Fibroblast of the conjunctiva (primary cell): ENCODE measurements at regions not wholly inside any gene's neighbourhood (a gene's known extent, or its start where the extent isn't known, plus 50 kb on each side); places are given as distances from the start of the nearest gene placed in this dataset.
"Not testable (repeated sequence)": the region's sequence is repeated elsewhere in the genome, so short reads cannot be mapped to it uniquely, and the experiment has no call there.

Source experiments
- DNase-seq: peaks from one replicate; pipeline ENCODE4 v3.0.0-alpha.2; 2010; ENCODE audit warnings: low read depth

DNA sequence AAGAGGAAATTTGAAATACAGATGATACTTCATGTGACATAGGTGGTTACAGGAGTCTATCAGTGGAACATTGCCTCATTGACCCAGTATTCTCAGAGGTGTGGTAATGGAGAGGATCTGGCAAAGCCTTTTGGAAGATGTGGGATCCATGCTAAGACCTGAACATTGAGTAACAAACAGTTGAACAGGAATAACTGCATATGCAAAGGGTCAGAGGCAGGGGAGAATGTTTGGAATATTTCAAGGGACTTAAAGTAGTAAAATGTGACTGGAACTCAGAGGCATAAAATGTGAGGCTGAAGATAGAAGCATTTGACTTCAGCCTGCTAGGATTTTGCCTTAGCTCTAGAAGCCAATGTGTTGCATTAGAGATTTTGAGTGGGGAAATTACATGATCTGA lies 300.2 kb upstream of the ETAA1 start:
- no peak for DNase-seq

DNA sequence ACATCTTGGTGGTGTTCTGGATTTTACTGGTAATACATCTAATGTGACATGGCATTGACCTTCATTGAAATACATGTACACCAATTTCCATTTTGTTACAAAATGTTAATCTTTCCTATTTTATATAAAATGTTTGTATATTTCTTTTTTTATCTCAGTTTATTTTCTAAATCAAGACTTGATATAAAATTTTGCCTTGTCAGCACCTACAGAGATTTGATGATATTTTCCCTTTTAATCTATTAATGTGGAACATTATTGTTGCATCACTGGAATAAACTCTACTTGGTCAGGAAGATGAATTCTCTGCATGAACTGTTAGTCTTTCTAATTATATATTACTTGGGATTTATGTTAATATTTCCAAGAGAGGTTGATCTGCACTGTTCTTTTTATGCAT lies 294.0 kb upstream of the ETAA1 start:
- no peak for DNase-seq

DNA sequence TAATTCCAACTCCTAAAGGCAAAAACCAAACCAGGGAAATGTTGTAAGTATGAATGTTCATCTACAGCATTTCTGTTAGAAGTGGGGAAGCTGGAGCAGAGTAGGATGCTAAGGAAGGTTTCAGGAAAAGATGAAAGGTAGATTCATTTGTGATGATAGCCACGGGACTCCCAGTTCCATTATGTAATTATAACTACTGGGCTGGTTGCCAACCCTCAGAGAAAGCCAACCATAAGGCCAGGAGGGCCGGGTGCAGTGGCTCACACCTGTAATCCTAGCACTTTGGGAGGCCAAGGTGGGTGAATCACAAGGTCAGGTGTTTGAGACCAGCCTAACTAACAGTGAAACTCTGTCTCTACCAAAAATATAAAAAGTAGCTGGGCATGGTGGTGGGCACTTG lies 288.9 kb upstream of the ETAA1 start:
- DNase-seq, result no peak

DNA sequence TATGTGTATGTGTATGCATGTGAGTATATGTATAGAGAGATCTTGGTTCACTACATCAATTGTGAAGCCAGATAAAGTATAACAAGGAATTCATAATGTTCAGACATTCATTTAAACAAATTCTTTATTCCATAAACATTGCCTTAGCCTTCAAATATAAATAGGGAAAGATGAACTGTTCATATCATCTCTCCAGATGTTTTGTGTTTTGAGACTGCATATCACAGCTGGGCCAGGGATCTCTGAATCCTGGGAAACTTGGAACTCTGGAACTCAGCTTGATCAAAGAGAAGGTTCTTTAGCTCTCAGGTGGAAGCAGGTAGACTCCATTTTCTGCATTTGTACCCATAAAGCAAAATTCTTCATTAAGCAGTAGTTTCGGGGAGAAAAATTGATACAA lies 272.6 kb upstream of the ETAA1 start:
- no peak for DNase-seq

DNA sequence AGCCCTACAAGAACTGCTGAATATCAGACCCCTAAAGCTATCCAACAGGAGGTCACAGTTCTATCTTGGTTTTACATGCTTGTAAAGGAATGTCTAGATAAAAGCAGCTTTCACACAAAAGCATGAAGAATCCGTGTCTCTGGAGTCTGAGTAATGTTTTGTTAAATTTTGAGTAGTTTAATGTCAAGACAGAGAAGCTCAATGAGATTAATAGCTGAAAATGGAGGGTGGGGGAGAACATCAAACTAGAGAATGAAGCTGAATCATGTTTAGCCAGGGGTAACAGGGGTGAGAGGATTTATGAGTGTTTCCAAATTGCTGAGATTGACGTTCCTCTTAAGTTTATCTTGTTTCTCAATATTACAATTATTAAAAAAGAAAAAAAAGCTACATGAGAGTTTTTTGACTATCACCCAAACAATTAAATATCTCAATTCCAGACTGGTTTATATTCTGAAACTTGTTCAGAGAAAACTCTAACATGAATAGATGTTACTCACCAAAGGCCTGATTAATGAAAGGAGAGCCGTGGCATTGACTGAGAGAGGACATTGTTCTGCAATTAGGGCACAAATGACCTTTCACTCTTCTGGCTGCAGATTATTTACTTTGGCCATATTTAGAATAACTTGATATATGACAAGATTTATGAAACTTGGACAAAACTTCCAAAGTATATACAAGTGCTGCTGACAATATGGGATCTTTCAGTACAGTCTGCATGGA lies 266.4 kb upstream of the ETAA1 start:
- DNase-seq, result no peak

DNA sequence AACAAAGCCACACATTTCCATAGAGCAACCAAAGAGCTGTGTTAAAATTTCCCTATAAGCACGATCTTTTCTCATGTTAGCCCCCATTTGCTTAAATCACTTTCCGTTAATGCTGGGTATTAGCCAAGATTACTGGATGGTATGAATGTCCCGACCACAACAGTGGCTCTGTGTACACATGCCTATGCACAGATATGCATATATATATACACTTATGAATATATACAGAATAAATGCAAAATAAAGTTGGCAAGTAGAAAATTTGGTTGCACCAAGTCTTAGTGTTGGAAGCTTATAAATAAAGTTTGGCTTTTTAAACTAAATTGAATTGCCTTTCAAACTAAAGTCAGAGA lies 265.9 kb upstream of the ETAA1 start:
- no peak for DNase-seq

DNA sequence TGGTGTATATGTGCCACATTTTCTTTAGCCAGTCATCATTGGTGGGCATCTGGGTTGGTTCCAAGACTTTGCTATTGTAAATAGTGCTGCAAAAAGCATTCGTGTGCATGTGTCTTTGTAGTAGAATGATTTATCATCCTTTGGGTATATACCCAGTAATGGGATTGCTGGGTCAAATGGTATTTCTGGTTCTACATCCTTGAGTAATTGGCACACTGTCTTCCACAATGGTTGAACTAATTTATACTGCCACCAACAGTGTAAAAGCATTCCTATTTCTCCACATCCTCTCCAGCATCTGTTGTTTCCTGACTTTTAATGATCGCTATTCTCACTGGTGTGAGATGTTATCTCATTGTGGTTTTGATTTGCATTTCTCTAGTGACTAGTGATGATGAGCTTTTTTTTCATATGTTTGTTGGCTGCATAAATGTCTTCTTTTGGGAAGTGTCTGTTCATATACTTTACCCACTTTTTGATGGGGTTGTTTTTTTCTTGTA lies 264.6 kb upstream of the ETAA1 start:
- DNase-seq, result not testable (repeated sequence)

DNA sequence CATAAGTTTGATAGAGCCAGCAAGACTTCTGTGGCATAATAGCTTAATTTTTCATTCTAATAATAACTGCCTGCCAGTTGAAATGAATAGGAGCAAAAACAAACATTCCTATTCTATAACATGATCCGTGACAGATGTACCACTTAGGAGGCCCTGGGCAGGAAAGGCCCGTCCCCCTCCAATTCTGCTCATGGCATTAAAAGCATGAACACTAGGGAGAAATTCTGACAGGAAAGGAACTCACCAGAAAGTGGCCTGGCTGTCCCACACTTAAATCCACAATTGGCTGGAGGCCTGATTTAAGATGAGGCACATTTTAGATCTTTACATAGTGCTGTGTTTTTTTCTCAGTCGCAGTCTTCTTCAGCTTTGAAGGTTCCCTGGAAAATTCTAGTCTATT lies 261.9 kb upstream of the ETAA1 start:
- DNase-seq, result no peak

DNA sequence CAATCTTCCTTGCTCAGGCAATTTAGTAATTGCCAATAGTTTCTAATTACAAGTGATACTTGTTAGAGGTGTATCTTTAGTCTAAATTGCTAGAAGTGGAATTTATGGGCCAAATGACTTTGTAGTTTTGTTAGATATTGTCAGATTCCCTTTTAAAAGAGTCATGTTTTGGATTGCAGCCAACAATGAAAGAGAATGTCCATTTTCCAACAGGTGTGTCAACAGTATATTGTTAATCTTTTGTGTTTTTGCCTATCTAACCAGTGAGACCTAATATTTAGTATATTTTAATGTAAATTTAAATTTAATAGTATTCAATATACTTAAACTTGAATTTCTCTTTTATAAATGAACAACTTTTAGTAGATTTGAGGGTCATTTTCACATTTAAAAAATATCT lies 259.4 kb upstream of the ETAA1 start:
- DNase-seq, result no peak

DNA sequence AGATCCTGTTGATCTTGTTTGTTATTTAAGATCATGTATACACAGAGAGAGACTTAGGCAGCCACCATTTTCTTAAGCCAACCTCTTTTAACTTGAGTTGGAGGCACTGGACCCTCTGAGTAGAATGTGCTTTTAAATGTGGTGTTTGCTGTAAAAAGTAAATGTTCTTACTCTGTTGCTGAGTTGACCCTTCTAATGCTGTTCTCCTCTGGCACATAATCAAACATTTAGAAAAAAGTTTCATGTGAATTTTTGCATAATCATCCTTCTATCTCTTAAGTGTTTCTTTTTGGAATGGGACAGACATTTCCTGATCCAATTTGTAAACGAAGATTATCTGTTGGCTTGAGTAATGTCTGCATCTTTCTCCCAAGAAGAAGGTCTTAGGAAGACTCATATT lies 255.1 kb upstream of the ETAA1 start:
- no peak for DNase-seq

DNA sequence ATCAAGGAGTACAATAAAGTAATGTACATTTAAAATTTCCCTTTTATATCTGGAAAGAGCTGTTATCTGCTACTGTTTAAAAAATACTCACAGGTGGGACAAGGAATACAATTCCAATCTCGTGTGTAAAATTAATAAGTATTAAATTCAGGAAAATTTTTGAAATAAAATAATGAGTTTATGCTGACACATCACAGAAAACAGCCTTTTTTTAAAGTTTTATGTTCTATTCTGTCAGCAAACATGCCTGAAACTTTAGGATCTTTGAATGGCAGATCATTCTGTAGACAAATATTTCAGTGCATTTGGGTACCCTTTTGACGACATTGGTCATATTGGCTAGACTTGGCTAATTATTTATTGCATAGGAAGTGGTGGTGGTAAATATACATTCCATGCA lies 254.4 kb upstream of the ETAA1 start:
- no peak for DNase-seq

DNA sequence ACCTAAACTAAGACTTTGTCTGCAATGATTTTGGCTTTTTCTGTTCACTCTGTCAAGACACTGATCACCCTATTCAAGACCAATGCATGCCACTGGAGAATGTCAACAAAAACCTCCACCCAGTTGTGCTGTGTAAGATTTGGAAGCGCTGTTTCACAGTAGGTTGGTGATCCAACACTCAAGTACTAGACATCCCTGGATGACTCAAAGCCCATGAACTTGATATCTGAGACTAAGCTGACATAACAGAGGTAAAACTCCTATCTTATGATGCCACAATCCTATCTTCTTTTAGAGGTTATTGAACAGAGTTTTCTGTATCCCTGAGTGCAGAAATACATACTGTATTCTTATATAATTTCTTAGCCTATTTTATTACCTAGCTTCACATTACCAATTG lies 251.3 kb upstream of the ETAA1 start:
- DNase-seq, result no peak

DNA sequence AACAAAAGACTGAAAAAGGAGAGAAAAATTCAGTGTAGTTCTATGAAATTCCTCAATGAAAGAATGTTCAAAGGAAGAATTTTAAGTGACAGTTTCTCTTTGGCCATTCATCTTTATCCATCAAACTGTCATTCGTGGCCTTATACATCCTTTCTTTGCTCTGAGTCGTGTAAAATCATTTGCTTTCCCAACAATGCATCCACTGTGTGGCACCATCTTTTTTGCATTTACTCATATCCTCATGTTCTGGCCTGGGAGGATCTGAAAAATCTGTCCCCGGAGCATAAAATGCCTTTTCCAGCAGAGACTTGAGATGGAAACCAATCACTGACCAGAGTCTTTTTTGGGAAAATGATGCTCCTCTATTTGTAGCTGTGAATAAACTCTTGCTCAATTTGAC lies 240.3 kb upstream of the ETAA1 start:
- no peak for DNase-seq

DNA sequence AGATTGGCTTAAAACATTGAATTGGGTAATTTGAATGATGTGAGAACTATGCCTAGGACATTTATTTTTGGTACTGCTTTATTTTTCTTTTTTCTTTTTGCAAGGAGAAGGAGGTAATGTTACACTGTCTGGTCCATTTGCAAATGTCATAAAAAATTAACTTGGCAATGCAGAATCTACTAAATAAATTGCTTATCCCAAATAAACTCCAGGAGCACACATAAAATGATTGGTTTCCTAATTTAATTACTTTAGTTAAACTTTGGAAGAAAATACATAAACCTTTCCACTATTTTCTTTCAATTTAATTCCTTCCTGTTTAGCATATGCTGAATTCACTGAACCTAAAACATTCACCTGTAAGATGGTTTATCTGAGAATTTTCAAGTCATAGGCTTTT lies 238.4 kb upstream of the ETAA1 start:
- DNase-seq, result no peak

DNA sequence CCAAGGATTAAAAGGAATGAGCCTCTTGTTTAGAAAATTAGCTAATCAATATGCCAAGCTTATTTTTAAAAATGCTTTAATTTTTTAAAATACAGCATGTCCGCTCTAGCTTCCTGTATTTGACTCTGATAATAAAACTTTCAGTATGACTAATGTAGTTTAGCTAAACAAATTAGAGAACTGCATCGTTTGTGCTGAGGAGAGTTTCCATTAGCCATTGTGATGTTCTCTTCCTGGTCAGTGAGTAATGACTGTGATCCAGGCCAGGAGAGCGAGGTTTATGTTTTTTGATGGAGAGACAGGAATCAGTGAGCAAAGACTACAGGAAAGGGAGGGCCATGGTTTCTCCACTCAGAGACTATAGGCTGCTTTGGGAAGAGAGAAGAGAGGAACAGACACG lies 237.2 kb upstream of the ETAA1 start:
- no peak for DNase-seq

DNA sequence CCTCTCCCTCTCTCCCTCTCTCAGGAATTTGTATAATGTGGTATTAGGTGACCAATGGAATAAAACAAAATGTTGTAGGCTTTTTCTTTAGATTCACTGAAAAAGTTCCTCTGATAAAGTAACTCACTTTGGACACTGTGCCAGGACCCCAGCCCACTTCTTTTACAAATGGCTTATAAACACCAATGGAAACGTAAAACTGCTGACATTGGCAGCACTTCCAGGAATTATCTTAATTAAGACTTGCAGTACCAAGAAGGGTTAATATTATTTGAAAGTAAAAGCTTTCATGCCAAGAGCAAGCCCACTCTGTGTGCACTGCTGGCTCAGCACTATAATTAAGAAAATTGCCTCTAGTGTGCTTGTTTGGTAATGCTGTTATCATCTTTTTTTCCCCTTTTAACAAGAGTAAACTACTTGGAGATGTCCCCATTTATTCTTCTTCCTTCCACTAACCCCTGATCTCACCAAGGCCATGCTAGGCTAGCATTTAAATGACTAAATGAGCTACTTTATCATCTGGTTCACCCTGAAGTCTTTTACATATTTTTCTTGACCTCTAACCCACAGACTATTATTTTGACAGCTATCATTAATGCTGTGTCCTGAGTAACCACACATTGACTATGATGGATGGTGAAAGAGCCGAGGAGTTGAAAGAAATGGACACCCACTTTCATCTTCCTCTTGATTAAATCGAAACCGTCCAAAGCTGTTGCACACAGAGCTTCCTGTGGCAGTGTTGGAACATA lies 232.2 kb upstream of the ETAA1 start:
- no peak for DNase-seq

DNA sequence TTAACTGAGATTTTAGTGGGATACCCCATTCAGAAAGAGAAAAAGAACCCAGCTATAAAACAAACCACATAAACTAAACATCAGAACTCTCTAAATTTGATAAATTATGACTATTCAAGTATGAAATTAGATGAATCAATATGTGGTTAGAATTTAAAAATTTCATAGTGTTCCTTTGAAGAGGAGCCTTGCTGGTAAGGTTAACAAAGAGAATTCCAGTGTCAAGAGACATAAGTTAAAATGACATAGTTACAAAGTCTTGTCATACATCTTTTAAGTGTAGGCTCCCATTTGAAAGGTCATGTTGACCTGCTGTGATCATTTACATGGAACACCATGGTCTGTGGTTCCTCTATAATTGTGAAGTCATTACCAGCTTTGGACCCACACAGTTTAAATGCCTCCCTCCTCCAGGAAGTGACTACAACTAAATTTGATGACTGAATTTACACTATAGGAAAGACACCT lies 231.6 kb upstream of the ETAA1 start:
- DNase-seq, result no peak

DNA sequence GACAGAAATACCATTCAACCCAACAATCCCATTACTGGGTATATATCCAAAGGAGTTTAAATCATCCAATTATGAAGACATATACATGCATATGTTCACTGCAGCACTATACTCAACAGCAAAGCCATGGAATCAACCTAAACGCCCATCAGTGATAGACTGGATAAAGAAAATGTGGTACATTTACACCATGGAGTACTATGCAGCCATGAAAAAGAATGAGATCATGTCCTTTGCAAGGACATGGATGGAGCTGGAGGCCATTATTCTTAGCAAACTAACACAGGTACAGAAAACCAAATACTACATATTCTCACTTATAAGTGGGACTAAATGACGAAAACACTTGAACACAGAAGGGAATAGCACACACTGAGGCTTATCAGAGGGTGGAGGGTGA lies 230.6 kb upstream of the ETAA1 start:
- not testable (repeated sequence) for DNase-seq

DNA sequence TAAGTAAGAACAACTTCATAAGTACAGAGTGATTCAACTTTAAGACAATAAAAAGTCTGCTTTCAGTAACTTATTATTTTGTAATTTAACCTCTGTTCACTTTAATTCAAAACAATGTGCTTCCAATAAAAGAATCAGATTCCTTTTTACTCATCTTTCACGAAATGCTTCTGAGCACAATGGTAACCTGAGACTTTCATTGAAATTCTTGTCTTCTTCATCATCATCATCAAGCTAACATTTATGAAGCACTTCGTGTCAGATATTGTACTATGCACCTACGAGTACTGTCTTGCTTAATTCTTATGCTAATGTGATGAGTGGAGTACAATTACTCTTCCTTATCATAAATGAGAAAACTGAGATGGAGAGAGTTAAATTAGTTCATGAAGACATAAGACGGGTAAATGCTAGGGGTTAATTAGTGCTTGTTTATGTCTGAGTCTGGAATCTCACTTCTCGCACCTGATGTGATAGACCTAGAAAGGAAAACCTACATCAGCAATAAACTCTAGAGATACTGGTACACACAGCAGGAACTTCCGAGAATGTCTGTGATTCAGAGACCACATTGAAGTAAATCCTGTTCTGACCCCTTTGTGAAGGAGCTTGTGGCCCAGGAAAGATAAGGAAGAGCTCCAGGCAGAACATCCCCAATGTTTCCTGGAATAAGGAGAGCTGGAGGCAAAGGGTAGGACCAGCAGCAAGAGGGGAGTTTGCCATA lies 227.6 kb upstream of the ETAA1 start:
- peak; percentile 12 for DNase-seq

DNA sequence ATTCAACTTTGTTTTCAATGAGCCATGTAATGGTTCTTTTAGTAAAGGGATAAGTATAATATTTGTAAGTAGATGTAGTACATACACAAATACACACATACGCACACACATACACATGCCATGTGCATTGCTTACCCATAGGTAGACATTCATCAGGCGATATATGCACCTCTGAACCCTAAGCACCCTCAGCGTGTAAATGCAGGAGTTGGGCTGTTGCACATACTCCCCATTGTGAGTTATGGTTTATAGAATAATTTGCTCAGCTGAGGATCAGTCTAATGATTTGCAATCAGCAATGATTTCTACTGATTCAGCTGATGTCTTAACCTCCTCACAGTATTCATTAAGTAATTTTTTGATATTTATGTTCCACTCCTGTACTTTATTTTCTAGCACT lies 217.6 kb upstream of the ETAA1 start:
- no peak for DNase-seq

DNA sequence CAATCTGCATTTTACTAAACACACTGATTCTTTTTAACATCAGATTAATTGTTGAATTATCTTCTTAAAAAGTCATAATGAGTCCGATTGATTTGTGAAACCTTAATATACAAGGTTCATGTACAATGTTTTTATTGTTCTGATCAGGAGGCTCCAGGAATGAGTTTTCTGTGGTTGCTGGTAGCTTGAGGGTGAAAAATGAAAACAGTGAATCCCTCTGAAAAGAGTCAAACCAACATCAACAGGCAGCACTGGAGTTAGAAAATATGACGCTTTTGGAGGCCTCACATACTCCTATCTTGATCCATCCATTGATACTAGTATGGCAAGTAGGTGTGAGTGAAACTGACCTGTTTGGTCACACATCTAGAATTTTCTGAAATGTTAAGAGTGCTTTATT lies 216.3 kb upstream of the ETAA1 start:
- DNase-seq, result no peak

DNA sequence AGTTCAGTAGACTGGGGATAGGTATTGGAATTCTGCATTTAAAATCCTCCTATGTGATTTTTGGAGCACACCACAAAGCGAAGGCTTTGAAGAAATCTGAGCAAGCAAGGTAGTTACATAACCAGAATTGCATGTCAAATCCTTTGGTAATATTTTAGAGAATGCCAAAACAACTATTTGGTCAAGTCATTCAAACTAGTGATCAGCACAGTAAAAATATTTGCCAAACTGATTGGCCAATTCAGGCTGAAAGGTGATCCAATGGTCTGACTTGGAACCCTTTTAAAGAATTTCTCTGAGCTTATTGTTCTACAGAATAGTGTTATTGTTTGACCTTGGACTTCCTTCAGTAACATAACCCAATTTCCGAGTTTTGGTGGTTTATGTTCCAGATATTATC lies 214.2 kb upstream of the ETAA1 start:
- DNase-seq, result no peak

DNA sequence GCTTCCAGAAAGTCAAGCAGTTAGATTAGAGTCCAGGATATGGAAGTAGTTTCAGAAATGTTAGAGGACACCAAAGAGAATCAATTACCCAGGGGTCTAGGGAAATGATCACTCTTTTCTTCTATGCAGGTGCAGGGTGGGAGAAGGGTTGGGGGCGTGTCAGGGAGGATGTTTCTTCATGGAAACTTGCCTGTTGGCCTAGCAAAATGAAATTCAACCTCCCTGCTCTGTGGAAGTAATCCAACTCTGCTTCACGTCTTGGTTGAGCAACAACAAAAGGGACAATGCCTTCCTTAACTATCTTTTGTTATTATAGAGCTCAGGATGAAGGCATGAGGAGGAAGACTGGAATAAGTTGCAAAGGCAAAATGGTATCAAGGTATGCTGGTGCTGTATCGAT lies 210.8 kb upstream of the ETAA1 start:
- no peak for DNase-seq
